Stimulated activated naive CD8-positive, alpha-beta T cell treated with anti-CD3 and anti-CD28 coated beads, Interleukin-15, Interleukin-2, amounts not matched to agents 100 U/mL and 50 U/mL, for 24 hours (primary cell): ENCODE measurements at regions not wholly inside any gene's neighbourhood (a gene's known extent, or its start where the extent isn't known, plus 50 kb on each side); places are given as distances from the start of the nearest gene placed in this dataset.

ENCODE experiments used
- ATAC-seq: fragments of 150-1000 bp; cut with Tn5 transposase; one replicate; pipeline ENCODE4 v1.10.0; 2021
- DNase-seq: peaks from one replicate; pipeline ENCODE4 v3.0.0; 2021

GRCh38 chr3:8254489-8254888 is 247.1 kb upstream of the LMCD1 start:
- ATAC-seq (no peak), DNase-seq (no peak)

GRCh38 chr3:8255725-8256124 is 245.9 kb upstream of the LMCD1 start:
- ATAC-seq: no peak

DNA sequence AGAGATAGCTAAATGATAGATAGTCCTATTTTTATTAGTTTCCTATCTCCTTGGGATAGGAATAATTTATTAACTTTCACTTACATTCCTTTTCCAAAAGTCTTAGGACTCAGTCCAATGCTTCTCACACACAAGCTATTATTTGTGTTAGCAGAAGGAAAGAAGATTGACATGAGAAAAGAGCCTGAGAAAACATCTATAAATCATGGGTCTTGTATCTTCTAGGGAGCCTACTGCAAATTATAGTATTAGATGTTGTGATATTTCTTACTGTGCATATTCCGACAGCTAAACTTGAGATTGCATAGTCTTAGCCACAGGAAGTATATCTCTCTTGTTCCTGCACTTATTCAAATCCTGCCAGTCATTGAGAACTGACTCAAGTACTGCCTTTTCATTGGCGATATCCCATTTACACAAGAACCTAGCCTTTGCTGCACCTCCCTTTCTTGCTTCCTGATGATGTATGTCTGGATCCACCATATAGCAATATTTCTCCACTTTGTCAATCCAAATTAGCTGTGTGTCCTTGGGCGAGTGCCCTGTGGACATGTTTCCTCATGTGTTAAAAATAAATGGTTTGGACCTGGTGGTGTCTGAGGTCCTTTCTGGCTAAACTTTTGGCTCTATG is 245.1 kb upstream of the LMCD1 start:
- no peak for ATAC-seq
- no peak for DNase-seq

More at GRCh38 chr3:8255725-8256124, 245.9 kb upstream of the LMCD1 start:
- no peak for DNase-seq

- ATAC-seq (no peak), DNase-seq (no peak)
These were observed 240.6 kb upstream of the LMCD1 start for GRCh38 chr3:8261018-8261417.

GRCh38 chr3:8266730-8267131 is 234.9 kb upstream of the LMCD1 start:
- DNase-seq (no peak), ATAC-seq (no peak)

- no peak for DNase-seq
- no peak for ATAC-seq
These were observed 228.1 kb upstream of the LMCD1 start for GRCh38 chr3:8273479-8273878.

GRCh38 chr3:8276056-8276455 is 225.6 kb upstream of the LMCD1 start:
- ATAC-seq (no peak), DNase-seq (no peak)

DNA sequence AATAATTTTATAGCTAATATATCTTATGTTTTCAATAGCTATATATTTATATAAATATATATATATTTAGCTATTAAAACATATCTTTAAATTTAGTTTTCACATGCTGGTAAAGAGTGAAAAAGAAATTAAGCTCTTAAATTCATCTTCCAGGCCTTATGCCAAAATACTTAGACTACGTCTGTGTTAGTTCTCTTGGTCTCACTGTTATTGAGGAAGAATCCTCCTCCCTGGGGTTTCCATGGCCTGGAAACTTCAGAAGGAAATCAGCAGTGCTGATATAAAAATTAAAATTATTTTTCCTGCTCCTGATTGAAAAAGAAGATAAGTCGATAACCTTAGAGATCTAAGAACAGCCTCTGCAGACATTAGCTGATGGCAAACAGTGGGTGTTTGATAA is 225.1 kb upstream of the LMCD1 start:
- ATAC-seq (no peak), DNase-seq (no peak)

DNA sequence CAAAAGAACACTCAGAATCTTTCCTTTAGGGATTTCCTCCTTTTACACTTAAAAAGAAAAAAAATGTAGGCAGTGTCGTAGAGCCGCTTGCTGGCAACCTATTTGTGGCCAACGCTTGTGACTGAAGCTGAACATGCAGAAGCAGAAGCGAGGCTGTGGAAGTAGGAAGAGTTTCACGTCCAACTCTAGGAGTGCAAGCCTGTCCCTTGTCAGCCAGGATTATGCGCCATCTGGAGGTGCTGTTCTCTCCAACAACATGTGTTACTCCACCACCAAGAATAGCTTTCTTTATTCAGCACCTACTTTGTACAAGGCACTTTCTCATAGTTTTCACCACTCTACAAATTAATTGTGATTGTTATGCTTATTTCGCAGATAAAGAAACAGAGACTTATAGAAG is 223.2 kb upstream of the LMCD1 start:
- ATAC-seq (no peak), DNase-seq (no peak)

GRCh38 chr3:8279476-8279875 is 222.1 kb upstream of the LMCD1 start:
- ATAC-seq (no peak), DNase-seq (no peak)

DNA sequence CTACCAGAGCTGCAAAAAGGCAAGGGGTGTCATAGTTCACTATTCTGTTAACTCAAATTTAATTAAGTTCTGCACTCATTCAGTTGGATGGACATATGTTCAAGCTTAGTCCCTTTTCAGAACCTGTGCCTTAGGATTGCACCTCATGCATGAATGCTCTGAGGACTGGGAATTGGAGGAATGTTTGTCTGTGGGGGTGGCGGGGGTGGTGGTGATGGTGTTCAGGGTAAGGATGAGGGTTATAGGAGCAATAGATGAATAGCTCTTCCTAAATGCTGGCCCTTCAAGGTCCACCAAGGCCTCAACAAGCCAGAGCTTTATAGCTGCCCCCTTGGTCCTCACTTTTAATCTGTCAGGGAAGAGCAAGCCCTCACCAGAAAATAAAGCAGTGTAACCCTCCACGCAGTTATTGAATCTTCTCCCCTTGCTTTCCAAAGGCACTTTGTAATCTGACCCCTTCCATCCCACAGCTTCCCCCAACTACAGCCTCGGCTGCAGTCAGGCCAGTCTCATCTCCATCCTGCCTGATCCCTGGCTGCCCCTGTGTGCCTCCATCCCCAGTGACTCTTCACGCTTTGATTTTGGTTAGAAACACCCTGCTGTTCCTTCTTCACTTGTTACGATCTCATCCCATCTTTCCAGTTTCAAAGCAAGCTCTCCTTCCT is 221.6 kb upstream of the LMCD1 start:
- DNase-seq (no peak), ATAC-seq (no peak)

DNA sequence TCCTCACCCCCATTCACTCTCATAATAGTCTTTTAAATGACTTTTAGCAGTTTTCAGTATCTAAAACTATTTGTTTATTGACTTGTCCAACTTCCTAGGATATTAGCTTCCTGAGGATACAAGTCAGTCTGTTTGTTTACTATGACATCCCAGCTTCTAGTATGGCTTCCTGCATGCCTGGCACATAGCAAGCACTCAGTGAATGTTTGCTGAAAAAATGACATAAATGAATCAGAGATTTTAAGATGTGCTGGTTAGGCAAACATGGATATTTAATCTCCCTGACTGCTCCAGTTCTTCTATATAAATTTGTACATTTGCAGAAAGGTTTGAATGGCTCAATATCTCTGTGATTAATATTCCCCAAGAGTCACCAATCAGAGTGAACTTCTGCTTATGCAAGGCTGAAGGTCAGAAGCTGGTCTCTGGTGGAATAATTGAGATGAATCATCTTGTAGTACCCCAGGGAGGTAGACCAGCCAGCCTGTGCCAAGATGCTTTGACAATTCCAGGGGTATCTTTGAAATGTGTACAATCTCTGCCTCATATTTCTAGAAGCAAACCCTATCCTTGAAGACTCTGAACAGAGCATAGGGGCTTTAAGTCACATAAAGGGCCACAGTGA is 219.0 kb upstream of the LMCD1 start:
- DNase-seq (no peak), ATAC-seq (no peak)

GRCh38 chr3:8283193-8283592 is 218.4 kb upstream of the LMCD1 start:
- DNase-seq (no peak), ATAC-seq (no peak)

- ATAC-seq: no peak
These were observed 215.5 kb upstream of the LMCD1 start for GRCh38 chr3:8286086-8286485.

DNA sequence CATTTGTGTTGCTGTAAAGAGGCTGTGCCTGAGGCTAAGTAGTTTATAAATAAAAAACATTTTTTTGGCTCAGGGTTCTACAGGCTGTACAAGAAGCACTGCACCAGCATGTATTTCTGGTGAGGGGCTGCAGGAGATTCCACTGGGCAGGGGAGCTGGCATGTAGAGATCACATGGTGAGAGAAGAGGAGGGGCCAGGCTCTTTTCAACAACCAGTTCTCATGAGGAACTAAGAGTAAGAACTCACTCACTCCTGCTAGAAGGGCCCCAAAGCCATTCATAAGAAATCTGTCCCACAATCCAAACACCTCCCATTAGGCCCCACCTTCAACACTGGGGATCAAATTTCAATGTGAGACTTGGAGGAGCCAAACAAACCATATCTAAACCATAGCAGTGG is 214.9 kb upstream of the LMCD1 start:
- DNase-seq: no peak
- no peak for ATAC-seq

More at GRCh38 chr3:8286086-8286485, 215.5 kb upstream of the LMCD1 start:
- DNase-seq: no peak

DNA sequence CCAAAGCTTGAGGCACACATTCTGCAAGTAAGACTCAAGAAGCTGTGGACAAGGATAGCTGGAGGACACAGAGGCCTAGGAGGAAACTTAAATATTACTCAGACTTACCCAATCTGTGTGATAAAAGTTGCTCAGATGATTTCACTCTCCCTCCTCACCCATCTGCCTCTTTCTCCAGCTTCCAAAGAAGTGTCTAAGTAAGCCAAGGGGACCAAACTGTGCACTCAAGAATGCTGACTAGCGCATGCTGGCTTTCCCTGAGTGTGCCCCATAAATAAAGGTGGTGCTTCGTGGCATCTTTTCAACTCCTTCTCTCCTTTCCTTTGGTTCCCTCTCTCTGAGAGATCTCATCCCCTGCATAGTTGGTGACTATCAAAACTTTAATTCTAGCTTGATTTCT is 211.0 kb upstream of the LMCD1 start:
- ATAC-seq: no peak
- DNase-seq: no peak

DNA sequence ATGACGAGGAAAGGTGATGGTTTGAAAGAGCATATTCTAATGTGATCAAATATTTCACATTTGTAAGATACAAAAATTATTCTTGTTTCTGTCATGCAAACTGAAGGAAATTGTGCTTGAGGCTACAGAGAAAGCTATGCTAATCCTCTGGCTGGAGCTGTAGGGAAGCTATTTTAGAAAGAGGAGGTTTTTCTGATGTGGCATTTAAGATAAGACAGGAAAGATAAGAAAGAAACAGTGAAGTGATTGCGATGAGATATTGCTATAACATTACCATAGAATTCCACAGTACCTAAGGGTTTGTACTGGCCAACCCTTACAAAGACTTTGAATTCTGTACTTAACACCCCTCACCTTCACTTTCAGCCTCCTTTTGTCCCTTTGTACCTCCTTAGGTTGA is 205.2 kb upstream of the LMCD1 start:
- ATAC-seq: no peak
- DNase-seq: no peak

GRCh38 chr3:8298021-8298954 is 203.3 kb upstream of the LMCD1 start:
- no peak for ATAC-seq
- no peak for DNase-seq

GRCh38 chr3:8301977-8302735 is 199.5 kb upstream of the LMCD1 start:
- DNase-seq (no peak), ATAC-seq (peak; percentile 36)

DNA sequence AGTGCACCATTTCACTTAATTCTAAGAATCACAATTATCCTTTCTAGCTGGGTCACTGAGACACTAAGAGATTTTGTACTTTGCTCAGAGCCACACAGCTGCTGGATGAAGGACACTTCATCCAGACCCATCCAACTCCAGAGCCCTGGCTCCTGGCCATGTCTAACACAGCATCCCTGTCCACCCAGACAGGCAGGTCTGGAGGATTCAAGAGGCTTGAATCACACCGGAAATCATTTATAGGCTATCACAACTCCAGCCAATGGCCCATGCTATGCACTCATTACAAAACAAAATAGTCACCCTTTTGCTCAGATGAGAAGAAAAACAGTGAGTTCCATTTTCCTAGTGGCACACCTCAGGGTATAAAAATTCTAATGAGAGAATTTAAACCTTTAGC is 198.2 kb upstream of the LMCD1 start:
- DNase-seq (no peak), ATAC-seq (no peak)

GRCh38 chr3:8305371-8305770 is 196.3 kb upstream of the LMCD1 start:
- no peak for ATAC-seq

GRCh38 chr3:8307545-8308110 is 194.0 kb upstream of the LMCD1 start:
- no peak for ATAC-seq

More at GRCh38 chr3:8305371-8305770, 196.3 kb upstream of the LMCD1 start:
- no peak for DNase-seq

More at GRCh38 chr3:8307545-8308110, 194.0 kb upstream of the LMCD1 start:
- DNase-seq: no peak
